GM13976 (cell line): ENCODE measurements at regions not wholly inside any gene's neighbourhood (a gene's known extent, or its start where the extent isn't known, plus 50 kb on each side); places are given as distances from the start of the nearest gene placed in this dataset.

Experiments
- DNase-seq: peaks from one replicate; pipeline ENCODE4 v3.0.0; 2012; ENCODE audit warnings: low spot score
- CTCF ChIP-seq: IDR thresholded peaks from 2 replicates; pipeline ENCODE4 v1.5.1; 2012; ENCODE audit warnings: borderline replicate concordance, mild to moderate bottlenecking; ENCODE audit not compliant: insufficient read depth; ENCODE audit errors: extremely low read depth, missing control alignments, control extremely low read depth
- in situ Hi-C: fragments of 300-500 bp; cut with MboI; formaldehyde crosslinking; loops from one replicate; pipeline ENCODE4 v1.12.0; 2022; ENCODE audit warnings: low sequenced_read_pairs, mixed read lengths, inconsistent platforms; ENCODE audit not compliant: unreplicated experiment

- in situ Hi-C loops = loop anchor here (25.0 kb wide), 2 partner anchors 608 to 1108 kb away; partner anchors contain the start of gene OSR1
- DNase-seq = no peak
- no peak for TF ChIP-seq CTCF
These were observed 164.9 kb upstream of the NT5C1B start for GRCh38 chr2:18754286-18754685.

GRCh38 chr2:18753722-18754121 is 164.4 kb upstream of the NT5C1B start:
- TF ChIP-seq CTCF = no peak
- in situ Hi-C loops = loop anchor here (25.0 kb wide), 2 partner anchors 609 to 1109 kb away; partner anchors contain the start of gene OSR1
- no peak for DNase-seq

- in situ Hi-C loops = loop anchor here (25.0 kb wide), 2 partner anchors 609 to 1109 kb away; partner anchors contain the start of gene OSR1
- DNase-seq = no peak
- no peak for TF ChIP-seq CTCF
These were observed 163.5 kb upstream of the NT5C1B start for GRCh38 chr2:18752667-18753422.

GRCh38 chr2:18752022-18752493 is 162.7 kb upstream of the NT5C1B start:
- in situ Hi-C loops = loop anchor here (25.0 kb wide), 2 partner anchors 610 to 1110 kb away; partner anchors contain the start of gene OSR1
- no peak for TF ChIP-seq CTCF

GRCh38 chr2:18750672-18751554 is 161.5 kb upstream of the NT5C1B start:
- no peak for DNase-seq
- in situ Hi-C loops = loop anchor here (25.0 kb wide), 2 partner anchors 611 to 1111 kb away; partner anchors contain the start of gene OSR1
- TF ChIP-seq CTCF = no peak

More at GRCh38 chr2:18752022-18752493, 162.7 kb upstream of the NT5C1B start:
- DNase-seq = no peak

GRCh38 chr2:18749912-18750526 is 160.7 kb upstream of the NT5C1B start:
- peak; percentile 26 for DNase-seq
- in situ Hi-C loops = loop anchor here (25.0 kb wide), 2 partner anchors 612 to 1112 kb away; partner anchors contain the start of gene OSR1
- peak; percentile 56 for TF ChIP-seq CTCF
